ENCODE measurements at regions not wholly inside any gene's neighbourhood (a gene's known extent, or its start where the extent isn't known, plus 50 kb on each side); places are given as distances from the start of the nearest gene placed in this dataset.

DNA sequence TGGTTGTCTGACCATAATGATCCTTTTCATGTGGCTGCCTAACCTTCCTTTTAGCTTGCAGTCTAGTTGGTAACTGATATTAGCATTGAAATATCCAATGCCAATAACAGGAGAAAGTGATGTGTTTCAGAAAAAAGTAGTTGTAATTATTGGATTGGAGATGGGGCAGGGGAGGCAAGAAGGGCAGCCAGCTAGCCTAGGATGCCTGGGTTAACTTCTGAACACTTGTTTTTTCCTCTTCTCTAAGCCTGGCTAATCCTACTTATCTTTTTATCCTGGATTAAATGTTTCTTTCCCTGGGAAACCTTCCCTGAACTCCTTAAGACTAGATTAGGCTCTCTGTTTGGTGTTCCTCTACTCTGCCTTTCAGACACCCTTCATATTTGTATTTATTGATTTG, 380.2 kb downstream of the TMEM135 start:
- DNase-seq, result no peak
- TF ChIP-seq GATA1 (IDR thresholded peaks at IDR 0.05; ENCODE audit: low read depth, low read length) (no peak), POLR2A (IDR thresholded peaks at IDR 0.05; ENCODE audit: low read length) (no peak)

DNA sequence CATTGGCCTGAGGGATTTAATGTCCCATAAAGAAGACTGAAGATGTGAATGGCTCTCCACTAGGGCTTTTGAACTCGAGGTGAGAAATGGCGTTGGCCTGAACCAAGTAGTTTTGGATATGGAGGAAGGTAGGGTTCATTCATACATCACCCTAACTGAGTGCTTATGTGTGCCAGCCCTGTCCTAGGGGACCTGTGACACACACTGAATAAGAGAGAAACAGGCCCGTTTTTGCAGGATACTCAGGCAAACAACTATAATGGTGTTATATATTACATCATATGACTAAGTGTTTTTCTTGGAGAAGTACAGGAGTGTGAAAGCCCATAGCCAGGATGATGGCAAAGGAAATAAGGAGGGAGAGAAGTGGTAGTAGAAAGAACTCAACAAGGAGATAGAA, 368.1 kb downstream of the TMEM135 start:
- TF ChIP-seq POLR2A (IDR thresholded peaks at IDR 0.05; ENCODE audit: low read length), result no peak
- TF ChIP-seq GATA1 (IDR thresholded peaks at IDR 0.05; ENCODE audit: low read depth, low read length), result no peak
- DNase-seq, result no peak

DNA sequence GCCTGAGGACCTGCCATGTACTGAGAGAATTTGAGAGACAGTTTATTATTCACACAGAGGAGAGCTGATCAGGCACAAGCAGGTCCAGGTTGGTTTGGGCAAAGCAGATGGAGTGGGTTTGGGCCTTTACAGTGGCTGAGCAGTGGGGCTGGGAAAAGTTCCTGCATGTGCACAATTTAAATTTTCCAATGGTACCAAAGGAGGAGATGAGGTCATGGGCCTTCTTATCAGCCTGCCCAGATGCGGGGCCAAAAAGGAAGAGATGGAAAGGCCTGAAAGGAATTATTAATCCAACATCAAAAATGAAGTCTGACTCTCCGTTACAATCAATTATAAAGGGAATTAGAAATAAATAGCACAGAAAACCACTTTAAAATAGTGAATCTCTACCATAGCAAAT, 367.6 kb downstream of the TMEM135 start:
- DNase-seq, result no peak
- no peak for TF ChIP-seq POLR2A (IDR thresholded peaks at IDR 0.05; ENCODE audit: low read length)
- no peak for TF ChIP-seq GATA1 (IDR thresholded peaks at IDR 0.05; ENCODE audit: low read depth, low read length)

DNA sequence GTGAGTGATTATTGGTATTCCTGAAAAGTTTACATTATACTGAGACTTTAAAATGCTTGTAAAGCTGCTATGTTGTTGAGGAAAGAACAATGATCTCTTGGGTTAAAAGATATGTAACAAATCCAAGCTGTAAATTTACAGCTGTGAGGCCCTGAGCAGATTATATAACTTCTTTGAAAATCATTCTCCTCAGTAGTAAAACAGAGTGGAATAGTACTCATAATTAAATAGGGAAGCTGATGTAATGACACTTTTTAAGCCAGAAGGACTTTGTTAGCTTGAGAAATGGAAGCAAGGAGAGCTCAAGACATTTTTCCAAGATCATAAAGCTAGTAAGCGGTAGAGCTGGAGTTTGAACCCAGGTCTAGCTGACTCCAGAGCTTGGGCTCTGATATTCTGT, 363.9 kb downstream of the TMEM135 start:
- no peak for DNase-seq
- no peak for TF ChIP-seq GATA1 (IDR thresholded peaks at IDR 0.05; ENCODE audit: low read depth, low read length)
- TF ChIP-seq POLR2A (IDR thresholded peaks at IDR 0.05; ENCODE audit: low read length), result no peak

DNA sequence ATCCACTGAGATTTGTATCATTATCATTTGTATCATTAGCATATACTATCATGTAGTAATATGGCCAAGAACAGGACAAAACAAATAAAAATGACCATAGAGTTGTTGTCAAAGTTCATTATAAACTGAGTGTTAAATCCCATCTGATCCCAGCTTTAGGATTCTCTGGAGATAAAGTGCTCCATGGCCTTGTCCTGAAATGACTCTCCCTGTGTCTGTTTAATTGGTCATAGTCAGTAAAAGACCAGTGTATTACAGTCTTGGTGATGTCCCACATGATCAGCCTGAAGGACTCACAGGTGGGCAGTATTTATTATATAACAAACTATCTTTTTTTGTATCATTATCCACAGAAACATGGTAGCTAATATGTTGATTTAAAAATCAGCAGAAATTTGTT, 361.6 kb downstream of the TMEM135 start:
- no peak for TF ChIP-seq GATA1 (IDR thresholded peaks at IDR 0.05; ENCODE audit: low read depth, low read length)
- TF ChIP-seq POLR2A (IDR thresholded peaks at IDR 0.05; ENCODE audit: low read length), result no peak
- DNase-seq, result no peak

DNA sequence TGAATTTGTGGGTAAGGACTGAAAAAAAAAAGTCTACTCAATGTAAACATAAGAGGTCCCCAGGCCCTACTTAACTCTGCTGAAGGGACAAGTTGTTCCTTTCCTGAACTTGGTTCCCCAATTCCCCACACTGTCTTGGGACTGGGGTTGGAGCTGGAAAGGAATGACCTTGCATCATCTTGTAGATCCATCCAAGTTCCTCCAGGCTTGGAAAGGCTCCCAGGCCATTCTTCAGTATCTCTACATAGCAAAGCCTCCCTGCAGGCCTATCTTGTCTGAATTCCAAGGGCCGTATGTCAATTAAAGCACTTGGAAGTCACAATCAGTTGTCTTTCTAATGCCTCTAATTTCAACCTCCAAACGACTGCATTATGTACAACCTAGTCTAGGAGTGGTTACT, 361.2 kb downstream of the TMEM135 start:
- no peak for DNase-seq
- TF ChIP-seq POLR2A (IDR thresholded peaks at IDR 0.05; ENCODE audit: low read length), result no peak
- TF ChIP-seq GATA1 (IDR thresholded peaks at IDR 0.05; ENCODE audit: low read depth, low read length), result no peak

DNA sequence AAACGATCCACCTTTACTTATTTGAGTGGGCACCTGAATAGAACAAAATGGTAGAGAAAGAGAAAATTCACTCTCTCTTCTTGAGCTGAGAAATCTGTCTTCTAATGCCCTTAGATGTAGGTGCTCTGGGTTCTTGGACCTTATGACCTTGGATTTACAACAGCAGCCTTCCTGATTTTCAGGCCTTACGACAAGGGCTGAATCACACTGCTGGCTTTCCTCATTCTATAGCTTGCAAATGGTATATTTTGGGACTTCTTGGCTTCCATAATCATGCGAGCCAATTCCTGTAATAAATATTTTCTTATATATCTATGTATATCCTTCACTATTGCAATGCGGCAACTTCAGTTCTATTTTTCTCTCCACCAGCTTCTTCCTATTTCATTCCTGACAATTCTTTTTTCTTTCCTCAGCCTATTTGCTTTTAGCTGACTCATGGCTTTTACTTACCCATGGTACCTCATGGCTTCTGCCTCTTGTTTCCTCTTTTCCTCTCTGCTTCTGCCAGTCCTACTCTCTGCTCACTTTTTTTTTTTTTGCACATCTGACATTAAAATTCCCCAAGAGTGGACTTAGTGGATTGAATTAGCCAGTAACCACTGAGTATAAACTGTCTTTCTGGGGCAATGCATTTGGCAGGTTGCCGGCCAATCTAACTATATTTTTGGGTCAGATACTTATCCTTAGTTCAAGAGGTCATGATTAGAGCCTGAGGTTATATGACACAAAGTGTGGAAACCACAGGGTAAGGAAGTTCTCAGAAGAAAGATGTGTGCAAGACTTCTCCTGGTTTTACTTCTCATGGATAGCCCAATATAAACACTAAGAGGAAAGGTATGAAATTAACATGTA, 359.5 kb downstream of the TMEM135 start:
- TF ChIP-seq POLR2A (IDR thresholded peaks at IDR 0.05; ENCODE audit: low read length) (no peak), GATA1 (IDR thresholded peaks at IDR 0.05; ENCODE audit: low read depth, low read length) (no peak)

DNA sequence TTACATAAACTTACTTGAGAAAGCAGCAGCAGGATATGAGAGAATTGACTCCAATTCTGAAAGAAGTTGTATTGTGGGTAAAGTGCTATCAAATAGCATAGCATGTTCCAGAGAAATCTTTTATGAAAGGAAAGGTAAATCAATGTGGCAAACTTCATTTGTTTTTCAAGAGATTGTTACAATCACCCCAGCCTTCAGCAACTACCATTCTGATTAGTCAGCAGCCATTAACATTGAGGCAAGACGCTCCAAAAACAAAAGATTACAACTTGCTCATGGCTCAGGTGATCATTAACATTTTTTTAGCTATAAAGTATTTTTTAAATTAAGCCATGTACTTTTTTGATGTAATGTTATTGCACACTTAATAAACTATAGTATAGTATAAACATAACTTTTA, 357.2 kb downstream of the TMEM135 start:
- TF ChIP-seq GATA1 (IDR thresholded peaks at IDR 0.05; ENCODE audit: low read depth, low read length) (no peak), POLR2A (IDR thresholded peaks at IDR 0.05; ENCODE audit: low read length) (no peak)
- no peak for DNase-seq

More for the DNA sequence above, 359.5 kb downstream of the TMEM135 start:
- DNase-seq, result no peak

DNA sequence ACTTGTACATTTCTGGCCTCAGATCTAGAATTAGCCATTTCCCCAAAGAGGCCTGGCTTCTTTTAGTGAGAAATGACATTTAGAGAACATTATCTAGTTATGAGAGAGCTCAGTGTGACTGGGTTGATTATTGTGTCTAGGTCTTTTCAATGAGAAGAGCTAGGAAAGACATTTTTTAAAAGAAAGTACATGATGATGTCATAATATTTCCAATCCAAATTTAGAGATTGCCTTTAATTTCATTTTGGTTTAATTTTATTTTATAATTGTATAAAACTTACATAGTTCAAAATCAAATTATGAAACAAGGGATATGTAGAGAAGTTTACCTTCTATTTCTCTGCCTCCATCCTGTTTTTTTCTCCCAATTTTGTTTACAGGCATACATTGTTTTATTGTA, 354.9 kb downstream of the TMEM135 start:
- TF ChIP-seq GATA1 (IDR thresholded peaks at IDR 0.05; ENCODE audit: low read depth, low read length) (no peak), POLR2A (IDR thresholded peaks at IDR 0.05; ENCODE audit: low read length) (no peak)
- DNase-seq, result no peak

DNA sequence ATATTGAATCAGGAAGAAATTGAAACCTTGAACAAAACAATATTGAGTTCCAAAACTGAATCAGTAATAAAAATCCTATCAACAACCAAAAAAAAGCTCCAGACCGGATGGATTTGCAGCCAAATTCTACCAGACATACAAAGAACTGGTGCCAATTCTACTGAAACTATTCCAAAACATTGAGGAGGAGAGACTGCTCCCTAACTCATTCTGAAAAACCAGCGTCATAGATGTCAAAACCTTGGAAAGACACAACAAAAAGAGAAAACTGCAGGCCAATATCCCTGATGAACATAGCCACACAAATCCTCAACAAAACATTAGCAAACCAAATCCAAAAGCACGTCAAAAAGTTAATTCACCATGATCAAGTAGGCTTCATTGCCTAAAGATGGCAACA, 353.8 kb downstream of the TMEM135 start:
- no peak for TF ChIP-seq GATA1 (IDR thresholded peaks at IDR 0.05; ENCODE audit: low read depth, low read length)
- TF ChIP-seq POLR2A (IDR thresholded peaks at IDR 0.05; ENCODE audit: low read length), result no peak
- DNase-seq, result no peak

DNA sequence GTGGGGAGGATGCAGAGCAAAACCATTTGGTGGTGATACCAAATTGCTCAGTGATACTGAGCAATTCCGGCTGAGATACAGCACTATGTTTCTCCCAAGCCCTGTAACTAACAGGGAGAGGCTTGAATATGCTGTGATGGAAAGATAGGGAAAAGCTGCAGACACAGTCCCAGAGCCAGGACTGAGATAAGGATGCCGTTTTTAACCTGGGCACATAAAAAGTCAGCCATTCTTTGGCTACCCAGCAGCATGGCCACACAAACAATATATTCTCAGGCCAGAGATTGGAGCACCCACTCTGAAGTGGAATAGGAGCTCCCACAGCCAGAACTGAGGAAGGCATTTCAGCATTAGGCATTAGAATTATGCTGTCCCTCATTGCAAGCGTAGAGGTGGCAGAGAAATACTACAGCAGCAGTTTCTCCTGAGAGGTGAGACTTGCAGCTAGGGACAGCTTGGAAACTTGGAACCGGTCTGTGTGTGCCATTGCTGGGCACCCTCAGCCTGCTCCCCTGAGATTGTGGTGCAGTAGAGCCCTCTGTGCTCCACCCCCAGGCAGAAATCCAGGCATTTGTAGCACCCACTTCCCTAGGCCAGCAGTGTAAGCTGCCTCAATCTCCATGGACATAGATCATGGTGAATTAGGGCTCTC, 346.5 kb downstream of the TMEM135 start:
- DNase-seq, result no peak
- TF ChIP-seq GATA1 (IDR thresholded peaks at IDR 0.05; ENCODE audit: low read depth, low read length) (no peak), POLR2A (IDR thresholded peaks at IDR 0.05; ENCODE audit: low read length) (no peak)

DNA sequence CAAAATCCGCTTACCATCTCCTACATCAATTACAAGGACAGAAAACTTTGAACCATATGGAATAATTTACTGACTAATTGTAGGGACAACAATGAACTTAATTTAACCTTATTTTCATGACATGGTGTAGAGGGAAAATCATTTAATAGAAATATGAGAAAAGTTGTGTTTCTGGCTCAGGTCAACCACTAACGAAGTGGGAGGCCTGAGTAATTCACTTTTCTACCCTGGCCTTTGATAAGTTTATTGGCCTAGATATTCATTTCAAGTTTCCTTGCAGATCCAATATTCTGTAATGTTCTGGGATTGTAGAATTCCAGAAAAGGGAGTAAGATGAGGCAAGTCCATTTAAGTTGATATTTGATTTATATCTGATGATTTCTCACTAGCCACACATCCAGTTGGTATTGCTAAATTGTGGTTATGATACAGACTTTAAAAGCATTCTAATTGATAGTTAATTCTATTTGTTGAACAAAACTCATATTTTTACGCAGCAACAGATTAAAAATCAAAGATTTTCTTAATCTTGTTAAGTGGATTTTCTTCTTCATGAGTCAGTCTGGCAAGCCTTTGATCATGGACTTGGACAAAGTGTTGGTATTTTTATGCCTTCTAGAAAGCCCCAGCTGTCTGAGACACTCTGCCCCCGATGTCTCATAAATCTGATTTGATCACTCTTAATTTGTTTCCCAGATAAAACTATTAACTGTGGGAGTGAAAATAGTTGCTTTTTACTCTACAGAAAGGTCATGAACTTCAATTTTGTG, 336.5 kb downstream of the TMEM135 start:
- no peak for DNase-seq
- TF ChIP-seq POLR2A (IDR thresholded peaks at IDR 0.05; ENCODE audit: low read length), result no peak
- no peak for TF ChIP-seq GATA1 (IDR thresholded peaks at IDR 0.05; ENCODE audit: low read depth, low read length)

All from erythroblast (primary cell).